H9 (cell line): ENCODE measurements at regions not wholly inside any gene's neighbourhood (a gene's known extent, or its start where the extent isn't known, plus 50 kb on each side); places are given as distances from the start of the nearest gene placed in this dataset.

Experiments
- DNase-seq: peaks from one replicate; pipeline ENCODE4 v3.0.0-alpha.2; 2017
- H2AFZ ChIP-seq: one replicate; pipeline ENCODE4 v1.6.1; 2013; ENCODE audit warnings: mild to moderate bottlenecking, low read length, control low read depth, moderate library complexity
- H2AK5ac ChIP-seq: 2 replicates; pipeline ENCODE4 v1.6.1; 2013; ENCODE audit warnings: low read length, control low read depth, mixed read lengths; ENCODE audit not compliant: insufficient read length
- H2BK120ac ChIP-seq: one replicate; pipeline ENCODE4 v1.6.1; 2013; ENCODE audit warnings: low read depth, mild to moderate bottlenecking, low read length, control low read depth, inconsistent platforms; ENCODE audit not compliant: poor library complexity, severe bottlenecking
- H2BK12ac ChIP-seq: 2 replicates; pipeline ENCODE4 v1.6.1; 2013; ENCODE audit warnings: low read length, control low read depth, mixed read lengths, low read depth; ENCODE audit not compliant: insufficient read length
- H2BK15ac ChIP-seq: 2 replicates; pipeline ENCODE4 v1.6.1; 2013; ENCODE audit warnings: low read depth, low read length, control low read depth
- H2BK20ac ChIP-seq: one replicate; pipeline ENCODE4 v1.6.1; 2013; ENCODE audit warnings: low read depth, mild to moderate bottlenecking, low read length, control low read depth, inconsistent platforms; ENCODE audit not compliant: poor library complexity, severe bottlenecking
- H2BK5ac ChIP-seq: 2 replicates; pipeline ENCODE4 v1.6.1; 2013; ENCODE audit warnings: low read length, control low read depth, mixed read lengths; ENCODE audit not compliant: insufficient read length
- H3K14ac ChIP-seq: 2 replicates; pipeline ENCODE4 v1.6.1; 2013; ENCODE audit warnings: low read length, control low read depth; ENCODE audit not compliant: insufficient read depth
- H3K18ac ChIP-seq: 2 replicates; pipeline ENCODE4 v1.6.1; 2013; ENCODE audit warnings: low read depth, mild to moderate bottlenecking, mixed read lengths, low read length, control low read depth; ENCODE audit not compliant: insufficient read length
- H3K23ac ChIP-seq: 2 replicates; pipeline ENCODE4 v1.6.1; 2013; ENCODE audit warnings: low read length, control low read depth, mixed read lengths, low read depth; ENCODE audit not compliant: insufficient read length
- H3K23me2 ChIP-seq: 2 replicates; pipeline ENCODE4 v1.6.1; 2013; ENCODE audit warnings: low read depth, mild to moderate bottlenecking, mixed read lengths, low read length, control low read depth; ENCODE audit not compliant: insufficient read length, poor library complexity, severe bottlenecking
- H3K27ac ChIP-seq: 2 replicates; pipeline ENCODE4 v1.5.1; 2013; ENCODE audit warnings: low read length, control low read depth, mixed read lengths, low read depth; ENCODE audit not compliant: insufficient read length
- H3K27me3 ChIP-seq: 2 replicates; pipeline ENCODE4 v1.6.1; 2013; ENCODE audit warnings: low read length, control low read depth, inconsistent platforms; ENCODE audit not compliant: insufficient read depth
- H3K4ac ChIP-seq: 2 replicates; pipeline ENCODE4 v1.6.1; 2013; ENCODE audit warnings: low read depth, mild to moderate bottlenecking, control low read depth, inconsistent platforms, low read length, moderate library complexity
- H3K4me1 ChIP-seq: 2 replicates; pipeline ENCODE4 v1.6.1; 2013; ENCODE audit warnings: low read length, control low read depth, inconsistent platforms; ENCODE audit not compliant: insufficient read depth
- H3K4me2 ChIP-seq: 2 replicates; pipeline ENCODE4 v1.6.1; 2013; ENCODE audit warnings: low read length, control low read depth, mixed read lengths; ENCODE audit not compliant: insufficient read length, insufficient read depth
- H3K56ac ChIP-seq: 2 replicates; pipeline ENCODE4 v1.6.1; 2013; ENCODE audit warnings: low read depth, mild to moderate bottlenecking, mixed read lengths, low read length, control low read depth; ENCODE audit not compliant: insufficient read length
- H3K79me1 ChIP-seq: 2 replicates; pipeline ENCODE4 v1.6.1; 2013; ENCODE audit warnings: low read depth, mild to moderate bottlenecking, moderate library complexity, low read length, control low read depth, inconsistent platforms; ENCODE audit not compliant: insufficient read depth, poor library complexity, severe bottlenecking
- H3K79me2 ChIP-seq: 2 replicates; pipeline ENCODE4 v1.6.1; 2013; ENCODE audit warnings: low read length, control low read depth, inconsistent platforms; ENCODE audit not compliant: insufficient read depth
- H3K9ac ChIP-seq: 2 replicates; pipeline ENCODE4 v1.6.1; 2013; ENCODE audit warnings: low read length, control low read depth, mixed read lengths; ENCODE audit not compliant: insufficient read length; ENCODE audit errors: extremely low read depth
- H3K9me3 ChIP-seq: one replicate; pipeline ENCODE4 v1.6.1; 2013; ENCODE audit warnings: low read depth, low read length, inconsistent platforms; ENCODE audit not compliant: control insufficient read depth
- H3T11ph ChIP-seq: one replicate; pipeline ENCODE4 v1.6.1; 2013; ENCODE audit warnings: mild to moderate bottlenecking, low read length, control low read depth, inconsistent platforms
- H4K20me1 ChIP-seq: one replicate; pipeline ENCODE4 v1.6.1; 2013; ENCODE audit not compliant: control insufficient read depth, insufficient read length, insufficient read depth
- H4K5ac ChIP-seq: 2 replicates; pipeline ENCODE4 v1.6.1; 2013; ENCODE audit warnings: low read depth, mild to moderate bottlenecking, mixed read lengths, low read length, control low read depth; ENCODE audit not compliant: insufficient read length
- H4K8ac ChIP-seq: replicated peaks from 2 replicates; pipeline ENCODE4 v1.6.1; 2013; ENCODE audit warnings: low read length, control low read depth, mixed read lengths, low read depth; ENCODE audit not compliant: insufficient read length
- H4K91ac ChIP-seq: 2 replicates; pipeline ENCODE4 v1.6.1; 2013; ENCODE audit warnings: low read depth, mild to moderate bottlenecking, moderate library complexity, mixed read lengths, low read length, control low read depth; ENCODE audit not compliant: insufficient read length
- H3K27ac Mint-ChIP-seq, 3 experiments: 2 replicates in 2 of 3; 3 replicates in 1 of 3; pipeline ENCODE4 v1.8.0; 2020 to 2021; ENCODE audit warnings: mixed read lengths in 3 of 3, mild to moderate bottlenecking in 1 of 3, moderate library complexity in 1 of 3
- H3K27me3 Mint-ChIP-seq: 2 replicates; pipeline ENCODE4 v1.8.0; 2021; ENCODE audit warnings: low read depth, mild to moderate bottlenecking, moderate library complexity, mixed read lengths
- H3K36me3 Mint-ChIP-seq, 3 experiments: 2 replicates in 2 of 3; 3 replicates in 1 of 3; pipeline ENCODE4 v1.8.0; 2020 to 2021; ENCODE audit warnings: low read depth in 3 of 3, mixed read lengths in 3 of 3; ENCODE audit not compliant: insufficient read depth in 1 of 3
- H3K4me1 Mint-ChIP-seq, 2 experiments: 2 replicates each; pipeline ENCODE4 v1.8.0; 2020; ENCODE audit warnings: mixed read lengths in 2 of 2
- H3K4me3 Mint-ChIP-seq, 2 experiments: 2 replicates in 1 of 2; 3 replicates in 1 of 2; pipeline ENCODE4 v1.8.0; 2020 to 2021; ENCODE audit warnings: mild to moderate bottlenecking in 2 of 2, mixed read lengths in 2 of 2, moderate library complexity in 1 of 2
- H3K9me3 Mint-ChIP-seq, 2 experiments: 2 replicates in 1 of 2; 3 replicates in 1 of 2; pipeline ENCODE4 v1.8.0; 2020; ENCODE audit warnings: mild to moderate bottlenecking in 2 of 2, mixed read lengths in 2 of 2, moderate library complexity in 1 of 2
- CTCF ChIP-seq: fragments of 200-600 bp; sonication (generic); conservative IDR thresholded peaks from 3 replicates; pipeline ENCODE4 v1.8.0; 2021; ENCODE audit warnings: antibody characterized with exemption, mild to moderate bottlenecking
- WGBS: extraction: QIAGEN DNeasy Blood & Tissue Kit; methylation state at CpG from one replicate; pipeline ENCODE4 v1.1.7; 2013; ENCODE audit warnings: missing lambda C conversion rate, low lambda C conversion rate, mixed read lengths; ENCODE audit not compliant: insufficient read length; ENCODE audit errors: extremely low coverage; 5-methylcytosine and 5-hydroxymethylcytosine counted together

GRCh38 chr18:33906046-33906445 is 318.7 kb downstream of the NOL4 start:
- TF ChIP-seq CTCF, result no peak
- no peak overlapping the region for H3K4me2 ChIP-seq
- H2BK15ac ChIP-seq, result no peak overlapping the region
- H3K27ac ChIP-seq, result no peak overlapping the region
- H3K27me3 ChIP-seq, result no peaks in the 10 kb centered on the region
- H2BK20ac ChIP-seq, result no peak overlapping the region
- H2BK120ac ChIP-seq, result no peak overlapping the region
- no peak overlapping the region for H3K4ac ChIP-seq
- no peak for DNase-seq
- Mint-ChIP-seq H3K4me1 (no peaks in the 10 kb centered on the region), H3K4me3 (no peak overlapping the region), H3K27ac (no peak overlapping the region), H3K36me3 (peaks cover 11 to 33% (median 30%) of the 10 kb centered on the region in 3 experiments), H3K9me3 (peaks cover 37 to 47% of the 10 kb centered on the region in 2 experiments), H3K27me3 (peaks cover 1% of the 10 kb centered on the region; the same call in 1 of the 2 replicates)
- H2BK12ac ChIP-seq, result no peak overlapping the region
- H3K79me2 ChIP-seq, result no peaks in the 10 kb centered on the region
- WGBS, result no CpG with 5 or more reads among the region's 4 CpGs
- peaks cover 32% of the 10 kb centered on the region for H3K9me3 ChIP-seq
- no peak overlapping the region for H2AK5ac ChIP-seq
- no peak overlapping the region for H4K5ac ChIP-seq
- no peak overlapping the region for H3K14ac ChIP-seq
- no peak overlapping the region for H3K9ac ChIP-seq
- no peak overlapping the region for H2AFZ ChIP-seq
- no peaks in the 10 kb centered on the region for H4K20me1 ChIP-seq
- H3K4me1 ChIP-seq, result no peaks in the 10 kb centered on the region
- H3T11ph ChIP-seq, result no peak overlapping the region
- H3K18ac ChIP-seq, result no peak overlapping the region
- no peak overlapping the region for H4K91ac ChIP-seq
- H3K23ac ChIP-seq, result no peak overlapping the region
- H3K56ac ChIP-seq, result no peak overlapping the region
- H3K79me1 ChIP-seq, result no peaks in the 10 kb centered on the region
- H3K23me2 ChIP-seq, result no peaks in the 10 kb centered on the region
- H4K8ac ChIP-seq, result no peak overlapping the region
- no peak overlapping the region for H2BK5ac ChIP-seq
